Keratinocyte (primary cell): ENCODE measurements at regions not wholly inside any gene's neighbourhood (a gene's known extent, or its start where the extent isn't known, plus 50 kb on each side); places are given as distances from the start of the nearest gene placed in this dataset.

Source experiments
- DNase-seq: peaks from one replicate; pipeline ENCODE4 v3.0.0-alpha.2; 2011; ENCODE audit warnings: low read depth, missing footprints, low spot score
- FAIRE-seq: peaks from 2 replicates; lab custom pipeline; 2011; peaks lifted over from hg19 to GRCh38; lab: Jason Lieb, UNC
- H2AFZ ChIP-seq: 2 replicates; pipeline ENCODE4 v1.6.0; 2012; ENCODE audit warnings: low read length, control low read depth, inconsistent platforms; ENCODE audit not compliant: control insufficient read depth
- H3K27ac ChIP-seq: 2 replicates; pipeline ENCODE4 v1.5.1; 2011; ENCODE audit warnings: low read length; ENCODE audit not compliant: control insufficient read depth, insufficient read depth
- H3K27me3 ChIP-seq: 3 replicates; pipeline ENCODE4 v1.6.0; 2011; ENCODE audit warnings: low read length; ENCODE audit not compliant: control insufficient read depth, insufficient read depth; ENCODE audit errors: extremely low read depth
- H3K36me3 ChIP-seq, 2 experiments: 2 replicates in 1 of 2; 3 replicates in 1 of 2; pipeline ENCODE4 v1.5.1; 2011; ENCODE audit warnings: low read length in 2 of 2, mild to moderate bottlenecking in 1 of 2; ENCODE audit not compliant: control insufficient read depth in 2 of 2, insufficient read depth in 2 of 2; ENCODE audit errors: extremely low read depth in 1 of 2
- H3K4me1 ChIP-seq: 3 replicates; pipeline ENCODE4 v1.5.1; 2011; ENCODE audit warnings: low read length; ENCODE audit not compliant: control insufficient read depth, insufficient read depth; ENCODE audit errors: extremely low read depth
- H3K4me2 ChIP-seq: 3 replicates; pipeline ENCODE4 v1.6.0; 2011; ENCODE audit warnings: low read depth, low read length; ENCODE audit not compliant: control insufficient read depth, insufficient read depth; ENCODE audit errors: extremely low read depth
- H3K4me3 ChIP-seq, 3 experiments: fragments of 200-600 bp in 1 of 3; sonication (generic) in 1 of 3; 2 replicates in 2 of 3; 3 replicates in 1 of 3; pipeline ENCODE4 v1.5.1; 2011 to 2016; ENCODE audit warnings: low read length in 3 of 3, mild to moderate bottlenecking in 3 of 3, control low read depth in 2 of 3, inconsistent platforms in 1 of 3, low read depth in 1 of 3, mixed read lengths in 1 of 3, mixed run types in 1 of 3, moderate library complexity in 1 of 3; ENCODE audit not compliant: control insufficient read depth in 2 of 3, insufficient read depth in 2 of 3; ENCODE audit errors: extremely low read depth in 1 of 3
- H3K79me2 ChIP-seq: 2 replicates; pipeline ENCODE4 v1.6.0; 2012; ENCODE audit warnings: low read length; ENCODE audit not compliant: control insufficient read depth, insufficient read depth
- H3K9ac ChIP-seq: 3 replicates; pipeline ENCODE4 v1.6.0; 2011; ENCODE audit warnings: low read length; ENCODE audit not compliant: control insufficient read depth, insufficient read depth; ENCODE audit errors: extremely low read depth
- H3K9me1 ChIP-seq: 3 replicates; pipeline ENCODE4 v1.6.0; 2011; ENCODE audit warnings: low read length; ENCODE audit not compliant: control insufficient read depth, insufficient read depth; ENCODE audit errors: extremely low read depth
- H3K9me3 ChIP-seq: 2 replicates; pipeline ENCODE4 v1.5.1; 2012; ENCODE audit warnings: low read depth, low read length; ENCODE audit not compliant: control insufficient read depth
- H4K20me1 ChIP-seq: 3 replicates; pipeline ENCODE4 v1.6.0; 2011; ENCODE audit warnings: low read length; ENCODE audit not compliant: control insufficient read depth, insufficient read depth; ENCODE audit errors: extremely low read depth
- CTCF ChIP-seq, 3 experiments: IDR thresholded peaks in 1 of 3; conservative IDR thresholded peaks in 1 of 3; optimal IDR thresholded peaks in 1 of 3; 2 replicates in 2 of 3; 3 replicates in 1 of 3; pipeline versions ENCODE3 to v1.5.1; 2011; ENCODE audit warnings: low read length in 3 of 3, mild to moderate bottlenecking in 3 of 3, moderate library complexity in 2 of 3, control low read depth in 1 of 3, inconsistent platforms in 1 of 3; ENCODE audit not compliant: insufficient read depth in 2 of 3; ENCODE audit errors: extremely low read depth in 1 of 3
- EZH2 ChIP-seq: IDR thresholded peaks from one replicate; pipeline ENCODE4 v1.6.1; 2012; ENCODE audit warnings: inconsistent platforms, mild to moderate bottlenecking, low read length, moderate library complexity
- dilution Hi-C: fragments of 300-500 bp; cut with MboI; formaldehyde crosslinking; loops from one replicate; pipeline ENCODE4 v1.7.0; 2020; ENCODE audit warnings: low sequenced_read_pairs; ENCODE audit not compliant: extremely low pct_ligation_motif_present

GRCh38 chr12:93080994-93081809 is 152.1 kb upstream of the EEA1 start:
- Histone ChIP-seq H2AFZ (peak overlapping the region; percentile 23), H3K27ac (no peak overlapping the region), H3K9me3 (no peaks in the 10 kb centered on the region)

GRCh38 chr12:93081810-93082165 is 152.7 kb upstream of the EEA1 start:
- Histone ChIP-seq H3K4me2 (no peak overlapping the region), H3K27me3 (no peaks in the 10 kb centered on the region), H3K9me3 (no peaks in the 10 kb centered on the region), H3K4me3 (no peak overlapping the region), H3K9ac (no peak overlapping the region), H2AFZ (peak overlapping the region; percentile 23), H4K20me1 (no peaks in the 10 kb centered on the region), H3K27ac (no peak overlapping the region), H3K9me1 (no peaks in the 10 kb centered on the region), H3K79me2 (no peaks in the 10 kb centered on the region), H3K4me1 (peaks cover 10% of the 10 kb centered on the region), H3K36me3 (no peaks in the 10 kb centered on the region)
- no peak for FAIRE-seq
- no peak for TF ChIP-seq CTCF (optimal IDR thresholded peaks at IDR 0.05 in 1 of 3, IDR thresholded peaks at IDR 0.05 in 1 of 3, conservative IDR thresholded peaks at IDR 0.05 in 1 of 3; ENCODE audit: extremely low read depth in 1 of 3, insufficient read depth in 2 of 3, low read length in 3 of 3)
- TF ChIP-seq EZH2, result no peak
- dilution Hi-C loops, result no loop called here
- no peak for DNase-seq

More at GRCh38 chr12:93080994-93081809, 152.1 kb upstream of the EEA1 start:
- Histone ChIP-seq H3K4me3 (no peak overlapping the region), H3K9me1 (no peaks in the 10 kb centered on the region), H4K20me1 (no peaks in the 10 kb centered on the region), H3K4me1 (peaks cover 10% of the 10 kb centered on the region), H3K4me2 (no peak overlapping the region), H3K9ac (no peak overlapping the region), H3K36me3 (no peaks in the 10 kb centered on the region), H3K79me2 (no peaks in the 10 kb centered on the region), H3K27me3 (no peaks in the 10 kb centered on the region)
- no peak for TF ChIP-seq EZH2
- no peak for TF ChIP-seq CTCF (optimal IDR thresholded peaks at IDR 0.05 in 1 of 3, IDR thresholded peaks at IDR 0.05 in 1 of 3, conservative IDR thresholded peaks at IDR 0.05 in 1 of 3; ENCODE audit: extremely low read depth in 1 of 3, insufficient read depth in 2 of 3, low read length in 3 of 3)
- no peak for DNase-seq
- no peak for FAIRE-seq
- dilution Hi-C loops, result no loop called here
